ENCODE measurements at regions not wholly inside any gene's neighbourhood (a gene's known extent, or its start where the extent isn't known, plus 50 kb on each side); places are given as distances from the start of the nearest gene placed in this dataset.

GRCh38 chr6:165925474-165926156 is 242.0 kb downstream of the TBXT start:
- Histone ChIP-seq H3K4me1 (no peaks in the 10 kb centered on the region), H3K9me3 (no peaks in the 10 kb centered on the region), H3K36me3 (no peaks in the 10 kb centered on the region), H3K27me3 (no peaks in the 10 kb centered on the region), H3K4me3 (no peak overlapping the region), H3K27ac (no peak overlapping the region)
- TF ChIP-seq POLR2A (IDR thresholded peaks at IDR 0.05) (no peak), POLR2AphosphoS5 (IDR thresholded peaks at IDR 0.05) (no peak), EP300 (IDR thresholded peaks at IDR 0.05) (no peak)
- TF ChIP-seq, protein P1, sequence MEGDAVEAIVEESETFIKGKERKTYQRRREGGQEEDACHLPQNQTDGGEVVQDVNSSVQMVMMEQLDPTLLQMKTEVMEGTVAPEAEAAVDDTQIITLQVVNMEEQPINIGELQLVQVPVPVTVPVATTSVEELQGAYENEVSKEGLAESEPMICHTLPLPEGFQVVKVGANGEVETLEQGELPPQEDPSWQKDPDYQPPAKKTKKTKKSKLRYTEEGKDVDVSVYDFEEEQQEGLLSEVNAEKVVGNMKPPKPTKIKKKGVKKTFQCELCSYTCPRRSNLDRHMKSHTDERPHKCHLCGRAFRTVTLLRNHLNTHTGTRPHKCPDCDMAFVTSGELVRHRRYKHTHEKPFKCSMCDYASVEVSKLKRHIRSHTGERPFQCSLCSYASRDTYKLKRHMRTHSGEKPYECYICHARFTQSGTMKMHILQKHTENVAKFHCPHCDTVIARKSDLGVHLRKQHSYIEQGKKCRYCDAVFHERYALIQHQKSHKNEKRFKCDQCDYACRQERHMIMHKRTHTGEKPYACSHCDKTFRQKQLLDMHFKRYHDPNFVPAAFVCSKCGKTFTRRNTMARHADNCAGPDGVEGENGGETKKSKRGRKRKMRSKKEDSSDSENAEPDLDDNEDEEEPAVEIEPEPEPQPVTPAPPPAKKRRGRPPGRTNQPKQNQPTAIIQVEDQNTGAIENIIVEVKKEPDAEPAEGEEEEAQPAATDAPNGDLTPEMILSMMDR (IDR thresholded peaks at IDR 0.05), result no peak
- intact Hi-C loops (cut with DNase I), result no loop called here
- WGBS, 2 donors, result 63 to 84% methylated on average over 1 of the region's 1 CpG
- no peak for DNase-seq

DNA sequence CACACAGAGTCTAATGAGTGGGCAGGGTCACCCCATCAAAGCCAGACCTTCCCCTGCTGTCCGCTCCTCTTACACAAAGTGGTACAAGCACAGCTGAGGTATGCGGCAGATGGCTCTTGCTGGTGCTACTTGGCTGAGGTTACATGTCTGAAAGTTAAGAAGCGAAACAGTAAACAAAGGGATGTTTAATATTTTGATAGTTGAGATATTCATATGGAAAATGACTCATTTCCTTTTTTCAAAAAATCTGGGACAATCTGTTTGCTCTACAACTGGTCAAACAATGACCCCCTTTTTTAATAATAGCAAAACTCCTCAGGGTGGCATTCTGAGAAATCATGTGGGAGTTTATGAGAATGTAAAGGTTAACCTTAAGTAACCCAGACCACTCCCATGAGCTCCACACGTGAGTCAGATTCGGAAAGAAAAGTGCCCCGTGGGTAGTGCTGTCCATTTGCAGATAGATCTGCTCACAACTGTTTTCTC is 245.3 kb downstream of the TBXT start:
- H3K27me3 ChIP-seq, result no peaks in the 10 kb centered on the region
- TF ChIP-seq EP300 (IDR thresholded peaks at IDR 0.05) (no peak), POLR2A (IDR thresholded peaks at IDR 0.05) (no peak), POLR2AphosphoS5 (IDR thresholded peaks at IDR 0.05) (no peak)
- TF ChIP-seq, protein P1 (IDR thresholded peaks at IDR 0.05), result no peak
- intact Hi-C loops (cut with DNase I), result no loop called here
- DNase-seq, result no peak
- 82 to 83% methylated on average over 6 of the region's 6 CpGs for WGBS, 2 donors
- no peak overlapping the region for H3K27ac ChIP-seq
- H3K4me1 ChIP-seq, result no peaks in the 10 kb centered on the region
- H3K4me3 ChIP-seq, result no peak overlapping the region
- no peaks in the 10 kb centered on the region for H3K9me3 ChIP-seq
- no peaks in the 10 kb centered on the region for H3K36me3 ChIP-seq

- Histone ChIP-seq H3K4me3 (no peak overlapping the region), H3K27ac (no peak overlapping the region), H3K36me3 (no peaks in the 10 kb centered on the region), H3K27me3 (no peaks in the 10 kb centered on the region), H3K9me3 (no peaks in the 10 kb centered on the region), H3K4me1 (no peaks in the 10 kb centered on the region)
- 82 to 88% methylated on average over 4 of the region's 4 CpGs for WGBS, 2 donors
- intact Hi-C loops (cut with DNase I), result no loop called here
- no peak for DNase-seq
- TF ChIP-seq POLR2AphosphoS5 (IDR thresholded peaks at IDR 0.05) (no peak), EP300 (IDR thresholded peaks at IDR 0.05) (no peak), POLR2A (IDR thresholded peaks at IDR 0.05) (no peak)
- TF ChIP-seq, protein P1 (IDR thresholded peaks at IDR 0.05), result no peak
Measured at GRCh38 chr6:165920896-165921671, 246.6 kb downstream of the TBXT start.

DNA sequence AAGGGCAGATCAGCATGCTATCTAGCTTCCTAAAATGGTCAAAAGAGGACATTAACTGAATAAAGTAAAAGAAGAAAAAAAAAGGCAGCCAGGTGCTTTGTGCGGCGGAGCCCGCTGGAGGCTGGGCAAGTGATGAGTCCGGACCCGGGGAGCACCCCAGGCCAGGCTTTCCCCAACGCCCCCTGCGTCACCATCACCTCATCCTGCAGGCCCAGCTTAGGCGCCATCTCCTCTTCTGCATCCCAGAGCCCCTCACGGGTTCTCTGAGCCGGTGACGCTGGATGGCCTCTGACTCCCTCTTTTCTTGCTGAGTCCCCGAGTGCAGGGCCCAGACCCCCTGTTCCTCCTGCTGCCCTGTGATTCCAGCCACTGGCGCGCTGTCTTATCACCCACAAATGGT is 250.1 kb downstream of the TBXT start:
- TF ChIP-seq POLR2AphosphoS5 (IDR thresholded peaks at IDR 0.05) (no peak), EP300 (IDR thresholded peaks at IDR 0.05) (no peak), POLR2A (IDR thresholded peaks at IDR 0.05) (no peak)
- TF ChIP-seq, protein P1 (IDR thresholded peaks at IDR 0.05), result no peak
- no peaks in the 10 kb centered on the region for H3K27me3 ChIP-seq
- intact Hi-C loops (cut with DNase I), result no loop called here
- DNase-seq, result no peak
- 95 to 96% methylated on average over 14 of the region's 14 CpGs for WGBS, 2 donors
- H3K36me3 ChIP-seq, result no peaks in the 10 kb centered on the region
- H3K4me1 ChIP-seq, result no peaks in the 10 kb centered on the region
- no peak overlapping the region for H3K4me3 ChIP-seq
- H3K27ac ChIP-seq, result no peak overlapping the region
- no peaks in the 10 kb centered on the region for H3K9me3 ChIP-seq
